Thymus (tissue), 11 donors: ENCODE measurements at regions not wholly inside any gene's neighbourhood (a gene's known extent, or its start where the extent isn't known, plus 50 kb on each side); places are given as distances from the start of the nearest gene placed in this dataset.
A peak's percentile ranks its signal among the peaks of the same experiment; 100 is the strongest.

Experiments used
- DNase-seq, 9 donors: peaks; one replicate each; pipeline ENCODE4 v3.0.0-alpha.2; 2013; ENCODE audit warnings: low spot score in 9 of 9, low read depth in 6 of 9, missing footprints in 1 of 9
- H3K27ac ChIP-seq, 2 donors: one replicate each; pipeline ENCODE4 v1.5.1; 2013; ENCODE audit warnings: control low read depth in 1 of 2, low read depth in 1 of 2, low read length in 1 of 2, mild to moderate bottlenecking in 1 of 2, moderate library complexity in 1 of 2
- H3K27me3 ChIP-seq, 2 donors: one replicate each; pipeline ENCODE4 v1.5.1; 2013; ENCODE audit warnings: low read length in 1 of 2; ENCODE audit not compliant: control insufficient read depth in 2 of 2, insufficient read depth in 1 of 2
- H3K36me3 ChIP-seq, 2 donors: one replicate each; pipeline ENCODE4 v1.5.1; 2013; ENCODE audit warnings: low read length in 1 of 2, mild to moderate bottlenecking in 1 of 2, moderate library complexity in 1 of 2; ENCODE audit not compliant: control insufficient read depth in 2 of 2, insufficient read depth in 2 of 2
- H3K4me1 ChIP-seq, 2 donors: one replicate each; pipeline ENCODE4 v1.5.1; 2013; ENCODE audit warnings: low read length in 2 of 2; ENCODE audit not compliant: control insufficient read depth in 2 of 2, insufficient read depth in 2 of 2
- H3K4me3 ChIP-seq, 2 donors: one replicate each; pipeline ENCODE4 v1.5.1; 2013; ENCODE audit warnings: low read length in 2 of 2, control low read depth in 1 of 2, mild to moderate bottlenecking in 1 of 2
- H3K9me3 ChIP-seq, 2 donors: one replicate each; pipeline ENCODE4 v1.5.1; 2013; ENCODE audit warnings: low read length in 1 of 2, mild to moderate bottlenecking in 1 of 2; ENCODE audit not compliant: control insufficient read depth in 2 of 2, insufficient read depth in 1 of 2
- WGBS: extraction: QIAGEN DNeasy Blood & Tissue Kit; methylation state at CpG from one replicate; pipeline ENCODE4 v1.1.7; 2013; 5-methylcytosine and 5-hydroxymethylcytosine counted together
- donor health status: healthy.

DNA sequence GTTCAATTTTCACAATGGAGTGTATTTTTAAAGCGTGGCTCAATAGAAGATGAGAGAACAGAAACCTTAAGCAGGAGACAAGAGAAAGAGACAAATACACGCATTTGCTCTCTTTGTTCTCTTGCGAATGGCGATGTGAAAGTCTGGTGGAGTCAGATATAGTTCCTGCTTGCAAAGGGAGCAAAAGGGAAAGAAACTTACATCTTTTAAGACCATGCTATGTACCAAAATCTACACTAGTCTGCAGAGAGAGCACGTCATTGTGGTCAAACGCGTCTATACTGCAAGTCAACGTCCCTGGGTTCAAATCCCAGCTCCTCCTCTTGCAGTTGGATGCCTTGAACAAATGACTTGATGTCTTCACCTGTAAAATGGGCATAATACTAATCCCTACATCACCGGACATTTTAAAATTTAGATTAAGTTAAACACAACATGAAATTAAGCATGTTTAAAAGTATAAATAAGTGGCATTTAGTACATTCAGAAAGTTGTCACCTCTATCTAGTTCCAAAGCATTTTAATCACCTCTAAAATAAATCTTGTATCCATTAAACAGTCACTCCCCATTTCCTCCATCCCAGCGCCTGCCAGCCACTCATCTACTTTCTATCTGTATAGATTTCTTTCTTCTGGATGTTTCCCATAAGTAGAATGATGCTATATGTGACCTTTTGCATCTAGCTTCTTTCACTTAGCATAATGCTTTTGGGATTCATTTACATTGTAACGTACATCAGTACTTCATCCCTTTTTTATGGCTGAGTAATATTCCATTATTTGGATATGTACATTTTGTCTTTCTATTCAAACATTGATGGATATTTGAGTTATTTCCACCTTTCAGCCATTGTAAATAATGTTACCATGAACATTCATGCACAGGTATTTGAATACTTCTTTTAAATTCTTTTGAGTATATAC is 406.9 kb downstream of the TMEM114 start:
- WGBS = 54% methylated on average over 11 of the region's 11 CpGs
- DNase-seq = no peak
- no peak overlapping the region for H3K4me3 ChIP-seq
- no peaks in the 10 kb centered on the region for H3K4me1 ChIP-seq
- H3K27me3 ChIP-seq = no peaks in the 10 kb centered on the region
- H3K36me3 ChIP-seq = no peaks in the 10 kb centered on the region
- no peaks in the 10 kb centered on the region for H3K9me3 ChIP-seq
- no peak overlapping the region for H3K27ac ChIP-seq

GRCh38 chr16:8182761-8183160 is 407.6 kb downstream of the TMEM114 start:
- DNase-seq = no peak
- Histone ChIP-seq H3K36me3 (no peaks in the 10 kb centered on the region), H3K27ac (no peak overlapping the region), H3K4me1 (no peaks in the 10 kb centered on the region), H3K9me3 (no peaks in the 10 kb centered on the region), H3K4me3 (no peak overlapping the region), H3K27me3 (no peaks in the 10 kb centered on the region)
- 11% methylated on average over 7 of the region's 7 CpGs for whole genome bisulfite sequencing

DNA sequence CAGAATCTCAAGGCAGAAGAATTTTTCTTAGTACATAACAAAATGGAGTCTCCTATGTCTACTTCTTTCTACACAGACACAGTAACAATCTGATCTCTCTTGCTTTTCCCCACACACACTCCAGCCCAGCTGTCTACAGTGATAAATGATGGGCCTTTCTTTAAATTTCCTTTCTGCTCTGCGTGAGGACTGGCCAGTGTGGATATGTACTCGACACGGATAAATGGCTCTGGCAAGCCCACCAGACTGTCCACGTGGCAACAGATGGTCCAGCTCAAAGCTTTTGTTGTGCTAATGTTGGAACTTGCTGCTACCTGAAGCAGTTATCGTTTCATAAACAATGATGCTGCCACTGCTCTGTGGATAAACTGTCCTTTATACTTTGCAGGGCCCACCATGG is 410.7 kb downstream of the TMEM114 start:
- Histone ChIP-seq H3K4me3 (no peak overlapping the region), H3K27ac (no peak overlapping the region), H3K4me1 (no peaks in the 10 kb centered on the region), H3K36me3 (no peaks in the 10 kb centered on the region), H3K27me3 (no peaks in the 10 kb centered on the region), H3K9me3 (no peaks in the 10 kb centered on the region)
- WGBS = 57% methylated on average over 5 of the region's 5 CpGs
- no peak for DNase-seq

- no peak for DNase-seq
- no peaks in the 10 kb centered on the region for H3K36me3 ChIP-seq
- H3K4me1 ChIP-seq = no peaks in the 10 kb centered on the region
- 67% methylated on average over 8 of the region's 8 CpGs for WGBS
- H3K27ac ChIP-seq = no peak overlapping the region
- no peak overlapping the region for H3K4me3 ChIP-seq
- no peaks in the 10 kb centered on the region for H3K9me3 ChIP-seq
- H3K27me3 ChIP-seq = no peaks in the 10 kb centered on the region
These were observed 412.0 kb downstream of the TMEM114 start for GRCh38 chr16:8178271-8178670.

- Histone ChIP-seq H3K36me3 (no peaks in the 10 kb centered on the region), H3K9me3 (no peaks in the 10 kb centered on the region), H3K4me3 (no peak overlapping the region), H3K27me3 (no peaks in the 10 kb centered on the region), H3K27ac (no peak overlapping the region), H3K4me1 (no peaks in the 10 kb centered on the region)
- WGBS = 84% methylated on average over 3 of the region's 3 CpGs
- DNase-seq = no peak
These were observed 414.9 kb downstream of the TMEM114 start for GRCh38 chr16:8175411-8175810.

DNA sequence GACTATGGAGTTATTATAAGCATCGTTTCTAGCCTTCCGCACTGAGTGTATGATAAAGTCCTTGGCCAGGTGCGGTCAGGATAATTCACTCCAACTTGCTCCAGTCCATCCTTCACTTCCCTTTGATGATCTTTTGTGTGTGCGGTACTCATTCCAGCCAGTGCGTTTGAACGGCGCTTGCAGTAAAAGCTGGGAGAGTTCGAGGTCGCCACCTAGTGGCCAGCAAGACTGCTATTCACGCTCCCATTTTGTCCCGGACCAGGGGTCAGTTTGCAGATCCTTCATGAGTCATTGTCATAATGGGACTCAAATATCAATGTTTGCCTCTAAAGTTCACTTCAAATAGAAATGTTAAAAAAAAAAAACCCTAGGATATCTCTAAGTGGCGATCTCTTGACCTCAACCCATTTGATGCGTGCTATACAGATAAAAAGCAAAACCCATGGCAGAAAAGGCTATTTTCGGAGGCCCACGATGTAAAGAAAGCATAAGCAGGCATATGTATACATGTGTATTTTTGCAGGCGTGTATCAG is 417.1 kb downstream of the TMEM114 start:
- Histone ChIP-seq H3K4me3 (no peak overlapping the region), H3K27ac (no peak overlapping the region), H3K36me3 (no peaks in the 10 kb centered on the region), H3K27me3 (no peaks in the 10 kb centered on the region), H3K9me3 (no peaks in the 10 kb centered on the region), H3K4me1 (no peaks in the 10 kb centered on the region)
- DNase-seq = peak in 8 of 9 donors; percentile 9 to 49 (median 20)
- 30% methylated on average over 16 of the region's 16 CpGs for WGBS

GRCh38 chr16:8172551-8172950 is 417.8 kb downstream of the TMEM114 start:
- no peak overlapping the region for H3K4me3 ChIP-seq
- H3K4me1 ChIP-seq = no peaks in the 10 kb centered on the region
- WGBS = 87% methylated on average over 7 of the region's 7 CpGs
- no peaks in the 10 kb centered on the region for H3K27me3 ChIP-seq
- H3K27ac ChIP-seq = no peak overlapping the region
- no peak for DNase-seq
- no peaks in the 10 kb centered on the region for H3K36me3 ChIP-seq
- no peaks in the 10 kb centered on the region for H3K9me3 ChIP-seq

DNA sequence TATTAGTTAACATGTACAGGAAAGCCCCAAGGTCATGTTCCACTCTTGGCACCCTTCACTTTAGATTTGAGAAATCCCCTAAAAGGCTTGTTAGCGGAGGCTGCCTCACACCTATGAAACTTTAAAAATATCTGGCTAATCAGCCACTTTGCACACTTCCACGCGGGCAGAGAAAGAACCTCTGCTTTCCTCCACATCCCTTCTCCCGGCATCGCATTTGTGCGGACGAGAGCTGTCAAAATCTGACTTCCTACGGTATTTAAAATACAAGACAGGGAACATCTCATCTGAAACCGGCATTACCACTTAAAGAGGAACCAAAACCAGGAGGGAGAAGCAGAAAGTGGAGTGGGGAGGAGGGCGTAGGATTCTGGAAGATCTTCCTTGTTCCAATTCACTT is 422.3 kb downstream of the TMEM114 start:
- H3K4me3 ChIP-seq = no peak overlapping the region
- no peaks in the 10 kb centered on the region for H3K27me3 ChIP-seq
- peak in 2 of 9 donors; percentile 2 to 26 for DNase-seq
- no peaks in the 10 kb centered on the region for H3K36me3 ChIP-seq
- peak overlapping the region in 1 of 2 donors; percentile 71 for H3K27ac ChIP-seq
- 81% methylated on average over 10 of the region's 10 CpGs for WGBS
- H3K9me3 ChIP-seq = no peaks in the 10 kb centered on the region
- H3K4me1 ChIP-seq = no peaks in the 10 kb centered on the region

- DNase-seq = no peak
- 90% methylated on average over 5 of the region's 5 CpGs for WGBS
These were observed 422.9 kb downstream of the TMEM114 start for GRCh38 chr16:8167436-8167835.

More at GRCh38 chr16:8167436-8167835, 422.9 kb downstream of the TMEM114 start:
- Histone ChIP-seq H3K9me3 (no peaks in the 10 kb centered on the region), H3K27ac (peak overlapping the region in 1 of 2 donors; percentile 60), H3K4me3 (no peak overlapping the region), H3K27me3 (no peaks in the 10 kb centered on the region), H3K4me1 (no peaks in the 10 kb centered on the region), H3K36me3 (no peaks in the 10 kb centered on the region)
